ENCODE measurements at regions not wholly inside any gene's neighbourhood (a gene's known extent, or its start where the extent isn't known, plus 50 kb on each side); places are given as distances from the start of the nearest gene placed in this dataset.

DNA sequence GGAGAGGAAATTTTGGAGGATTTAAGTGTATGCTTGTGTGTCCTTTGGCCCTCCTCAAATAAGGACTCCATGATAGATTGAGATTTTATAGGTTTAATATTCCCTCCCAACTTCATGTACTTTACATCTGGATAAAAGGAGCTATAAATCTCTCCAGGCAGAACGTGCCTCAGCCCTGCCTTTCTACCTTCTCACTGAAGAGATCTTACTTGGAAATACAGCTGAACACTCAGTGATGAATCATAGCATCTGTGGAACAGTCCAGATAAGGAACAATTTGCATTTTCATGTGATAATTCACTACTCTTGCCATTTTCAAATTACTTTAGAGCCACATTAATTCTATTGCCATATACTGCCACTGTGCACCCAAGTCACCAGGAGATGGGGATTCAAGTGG is 364.6 kb upstream of the PODXL start:
- Histone ChIP-seq H3K27ac (ENCODE audit: insufficient read depth, low read depth, low read length) (no peak overlapping the region), H3K4me2 (ENCODE audit: insufficient read depth, low read length) (no peak overlapping the region), H3K4me1 (ENCODE audit: control insufficient read depth, extremely low read depth, insufficient read depth, low read length) (no peaks in the 10 kb centered on the region), H3K9me3 (replicated peaks; ENCODE audit: control insufficient read depth, insufficient read depth, low read length) (no peaks in the 10 kb centered on the region), H2AFZ (ENCODE audit: low read depth, low read length) (no peak overlapping the region), H3K9me1 (replicated peaks; ENCODE audit: control insufficient read depth, extremely low read depth, insufficient read depth, low read length) (no peaks in the 10 kb centered on the region), H3K27me3 (ENCODE audit: control insufficient read depth in 2 of 2, insufficient read depth in 2 of 2, low read length in 2 of 2) (peaks cover 6 to 18% of the 10 kb centered on the region in 2 experiments), H4K20me1 (replicated peaks; ENCODE audit: control insufficient read depth, extremely low read depth, insufficient read depth, low read length) (no peaks in the 10 kb centered on the region), H3K79me2 (ENCODE audit: control insufficient read depth, insufficient read depth, low read length) (no peaks in the 10 kb centered on the region), H3K9ac (replicated peaks; ENCODE audit: extremely low read depth, insufficient read depth, low read length) (no peak overlapping the region), H3K4me3 (replicated peaks in 1 of 3; ENCODE audit: insufficient read depth in 1 of 3, low read depth in 1 of 3, low read length in 3 of 3) (no peak overlapping the region), H3K36me3 (ENCODE audit: control insufficient read depth in 2 of 2, extremely low read depth in 1 of 2, insufficient read depth in 2 of 2, low read length in 2 of 2) (no peaks in the 10 kb centered on the region)
- DNase-seq (ENCODE audit: low read depth, low spot score): no peak
- CTCF ChIA-PET: interaction anchor here (1.0 to 2.4 kb wide), 4 partner anchors 11 to 666 kb away, joined by 3 to 11 read pairs (median 4); no protein-coding TSS in a partner anchor
- dilution Hi-C loops (cut with MboI; ENCODE audit: extremely low pct_ligation_motif_present, low sequenced_read_pairs): no loop called here
- POLR2A ChIA-PET: no interaction called here
- intact Hi-C loops (cut with micrococcal nuclease): no loop called here
- no TSS peak for BruUV-seq (replicated peaks)
- no peak for FAIRE-seq
- TF ChIP-seq FOS (IDR thresholded peaks at IDR 0.05; ENCODE audit: borderline replicate concordance, insufficient read depth, low read length) (peak; percentile 38), POLR2AphosphoS5 (IDR thresholded peaks at IDR 0.05; ENCODE audit: insufficient read depth, low read depth, low read length) (no peak)

DNA sequence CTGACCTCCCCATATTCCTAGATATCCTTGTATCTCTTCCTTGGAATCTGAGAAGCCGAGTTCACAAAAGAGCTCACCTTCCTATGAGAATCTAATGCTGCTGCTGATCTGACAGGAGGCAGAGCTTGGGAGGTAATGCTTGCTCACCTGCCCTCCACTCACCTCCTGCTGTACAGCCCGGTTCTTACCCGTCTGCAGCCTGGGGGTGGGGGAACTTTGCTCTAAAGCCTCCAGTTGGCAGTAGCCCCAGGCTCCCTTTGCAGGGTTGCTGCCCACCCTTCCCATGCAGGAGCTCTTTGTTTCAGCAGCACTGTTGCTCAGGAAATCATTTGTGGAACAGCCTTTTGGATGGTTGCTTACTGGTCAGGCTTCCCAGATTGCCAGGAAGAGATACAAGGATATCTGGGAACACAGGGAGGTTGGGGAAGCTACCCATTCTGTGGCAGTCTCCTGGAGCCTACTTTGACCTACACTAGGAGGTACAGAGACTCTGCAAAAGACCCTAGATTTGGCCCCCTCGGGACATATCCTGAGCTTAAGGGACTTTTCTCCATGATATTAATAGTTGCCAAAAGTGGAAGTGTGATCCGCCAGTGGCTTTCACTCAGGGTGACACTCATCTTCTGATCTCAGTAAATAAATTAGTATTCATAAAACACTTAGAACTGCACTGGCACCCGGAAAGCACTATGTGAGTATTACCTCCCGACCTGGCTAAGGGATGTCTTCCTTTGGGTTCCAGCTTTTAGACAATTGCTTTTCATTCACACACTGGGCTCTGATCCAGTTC is 363.7 kb upstream of the PODXL start:
- Histone ChIP-seq H3K79me2 (ENCODE audit: control insufficient read depth, insufficient read depth, low read length) (no peaks in the 10 kb centered on the region), H3K4me1 (ENCODE audit: control insufficient read depth, extremely low read depth, insufficient read depth, low read length) (no peaks in the 10 kb centered on the region), H3K36me3 (ENCODE audit: control insufficient read depth in 2 of 2, extremely low read depth in 1 of 2, insufficient read depth in 2 of 2, low read length in 2 of 2) (no peaks in the 10 kb centered on the region), H3K27ac (ENCODE audit: insufficient read depth, low read depth, low read length) (no peak overlapping the region), H3K9ac (replicated peaks; ENCODE audit: extremely low read depth, insufficient read depth, low read length) (no peak overlapping the region), H3K4me3 (replicated peaks in 1 of 3; ENCODE audit: insufficient read depth in 1 of 3, low read depth in 1 of 3, low read length in 3 of 3) (no peak overlapping the region), H3K27me3 (ENCODE audit: control insufficient read depth in 2 of 2, insufficient read depth in 2 of 2, low read length in 2 of 2) (peaks cover 6 to 13% of the 10 kb centered on the region in 2 experiments), H3K9me1 (replicated peaks; ENCODE audit: control insufficient read depth, extremely low read depth, insufficient read depth, low read length) (no peaks in the 10 kb centered on the region), H3K4me2 (ENCODE audit: insufficient read depth, low read length) (no peak overlapping the region), H3K9me3 (replicated peaks; ENCODE audit: control insufficient read depth, insufficient read depth, low read length) (no peaks in the 10 kb centered on the region), H4K20me1 (replicated peaks; ENCODE audit: control insufficient read depth, extremely low read depth, insufficient read depth, low read length) (no peaks in the 10 kb centered on the region), H2AFZ (ENCODE audit: low read depth, low read length) (no peak overlapping the region)
- DNase-seq (ENCODE audit: low read depth, low spot score) (no peak), FAIRE-seq (no peak)
- TF ChIP-seq, protein P1, sequence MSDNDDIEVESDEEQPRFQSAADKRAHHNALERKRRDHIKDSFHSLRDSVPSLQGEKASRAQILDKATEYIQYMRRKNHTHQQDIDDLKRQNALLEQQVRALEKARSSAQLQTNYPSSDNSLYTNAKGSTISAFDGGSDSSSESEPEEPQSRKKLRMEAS (IDR thresholded peaks at IDR 0.05; ENCODE audit: insufficient read depth, insufficient read length): no peak
- TF ChIP-seq GATA2 (IDR thresholded peaks at IDR 0.05; ENCODE audit: insufficient read depth, insufficient read length, low read depth, low read length): no peak
- no peak for TF ChIP-seq JUN (IDR thresholded peaks at IDR 0.05; ENCODE audit: borderline replicate concordance, insufficient read depth, insufficient read length, low read depth)
- TF ChIP-seq POLR2A (IDR thresholded peaks at IDR 0.05; ENCODE audit: low read depth, low read length): no peak
- TF ChIP-seq FOS (IDR thresholded peaks at IDR 0.05; ENCODE audit: borderline replicate concordance, insufficient read depth, low read length): no peak
- TF ChIP-seq CTCF (IDR thresholded peaks at IDR 0.05; ENCODE audit: extremely low read depth in 1 of 2, insufficient read depth in 1 of 2, low read depth in 1 of 2, low read length in 2 of 2): no peak
- TF ChIP-seq EZH2 (IDR thresholded peaks at IDR 0.05; ENCODE audit: borderline replicate concordance, low read depth, low read length, severe bottlenecking): no peak
- TF ChIP-seq MYC (IDR thresholded peaks at IDR 0.05; ENCODE audit: low read depth, low read length): no peak
- no peak for TF ChIP-seq POLR2AphosphoS5 (IDR thresholded peaks at IDR 0.05; ENCODE audit: insufficient read depth, low read depth, low read length)
- dilution Hi-C loops (cut with MboI; ENCODE audit: extremely low pct_ligation_motif_present, low sequenced_read_pairs): no loop called here
- BruUV-seq (replicated peaks): no TSS peak
- CTCF ChIA-PET: interaction anchor here (0.8 to 2.4 kb wide), 5 partner anchors 10 to 667 kb away, joined by 3 to 11 read pairs (median 4); no protein-coding TSS in a partner anchor
- intact Hi-C loops (cut with micrococcal nuclease): no loop called here
- POLR2A ChIA-PET: no interaction called here
